Lung (tissue), 11 donors: ENCODE measurements at regions not wholly inside any gene's neighbourhood (a gene's known extent, or its start where the extent isn't known, plus 50 kb on each side); places are given as distances from the start of the nearest gene placed in this dataset.

Source experiments
- ATAC-seq: fragments of 200-7000 bp; cut with Tn5 transposase; one replicate; pipeline ENCODE4 v1.9.1; 2020; ENCODE audit warnings: moderate number of reproducible peaks; ENCODE audit not compliant: insufficient read depth, low FRiP score
- DNase-seq, 3 donors: peaks; one replicate each; pipeline ENCODE4 v3.0.0-alpha.2; 2013 to 2017
- H3K27ac ChIP-seq, 2 donors: one replicate each; pipeline ENCODE4 v1.5.1; 2013; ENCODE audit warnings: mild to moderate bottlenecking in 2 of 2, moderate library complexity in 2 of 2, control low read depth in 1 of 2, inconsistent platforms in 1 of 2, low read depth in 1 of 2, low read length in 1 of 2
- H3K27me3 ChIP-seq, 3 donors: one replicate each; pipeline ENCODE4 v1.5.1; 2013; ENCODE audit warnings: low read length in 2 of 3; ENCODE audit not compliant: control insufficient read depth in 3 of 3, insufficient read depth in 3 of 3
- H3K36me3 ChIP-seq, 4 donors: one replicate each; pipeline ENCODE4 v1.5.1; 2013; ENCODE audit warnings: low read length in 4 of 4, mild to moderate bottlenecking in 1 of 4, moderate library complexity in 1 of 4; ENCODE audit not compliant: control insufficient read depth in 4 of 4, insufficient read depth in 4 of 4
- H3K4me1 ChIP-seq, 5 donors: one replicate each; pipeline ENCODE4 v1.5.1; 2013; ENCODE audit warnings: low read length in 5 of 5, mild to moderate bottlenecking in 2 of 5, moderate library complexity in 1 of 5; ENCODE audit not compliant: control insufficient read depth in 5 of 5, insufficient read depth in 5 of 5
- H3K4me3 ChIP-seq: one replicate; pipeline ENCODE4 v1.5.1; 2013; ENCODE audit warnings: mild to moderate bottlenecking, control low read depth, moderate library complexity
- H3K9ac ChIP-seq, 2 donors: one replicate each; pipeline ENCODE4 v1.5.1; 2013; ENCODE audit warnings: low read length in 2 of 2, control low read depth in 1 of 2; ENCODE audit not compliant: insufficient read depth in 1 of 2
- H3K9me3 ChIP-seq, 4 donors: one replicate each; pipeline ENCODE4 v1.5.1; 2013; ENCODE audit warnings: low read length in 3 of 4, mild to moderate bottlenecking in 1 of 4, moderate library complexity in 1 of 4; ENCODE audit not compliant: control insufficient read depth in 4 of 4, insufficient read depth in 3 of 4
- WGBS, 2 donors: extraction: QIAGEN DNeasy Blood & Tissue Kit; methylation state at CpG; one replicate each; pipeline ENCODE4 v1.1.7; 2013; 5-methylcytosine and 5-hydroxymethylcytosine counted together
- TF ChIP-seq, protein P1 (sequence below): IDR thresholded peaks from 2 replicates; pipeline ENCODE4 v1.5.1; 2012; ENCODE audit warnings: mild to moderate bottlenecking; ENCODE audit errors: control extremely low read depth, extremely low read depth
- donor health status: control.
- donor health status: control.
- donor health status: Bipolar disorder and iron deficiency.
- donor health status: healthy.
- donor health status: DM: yes; HTN: yes; CAD: no.

DNA sequence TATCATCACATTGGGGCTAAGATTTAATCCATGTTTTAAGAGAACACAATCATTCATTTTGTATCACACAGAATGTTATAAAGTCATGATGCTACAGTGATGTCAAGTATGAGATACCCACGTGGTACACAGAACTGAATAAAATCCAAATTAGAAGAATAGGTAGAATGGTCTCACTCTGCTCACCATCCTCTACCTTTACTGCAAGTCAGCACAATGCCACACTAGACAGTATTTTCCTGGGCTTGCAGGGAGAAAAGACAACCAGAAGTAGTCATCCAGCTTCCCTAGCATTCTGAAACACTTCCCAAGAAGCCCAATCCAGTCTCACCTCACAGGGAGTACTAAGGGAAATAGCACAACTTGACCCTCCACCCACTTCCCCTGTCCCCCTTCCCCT lies 856.2 kb upstream of the NRXN1 start:
- TF ChIP-seq, protein P1, sequence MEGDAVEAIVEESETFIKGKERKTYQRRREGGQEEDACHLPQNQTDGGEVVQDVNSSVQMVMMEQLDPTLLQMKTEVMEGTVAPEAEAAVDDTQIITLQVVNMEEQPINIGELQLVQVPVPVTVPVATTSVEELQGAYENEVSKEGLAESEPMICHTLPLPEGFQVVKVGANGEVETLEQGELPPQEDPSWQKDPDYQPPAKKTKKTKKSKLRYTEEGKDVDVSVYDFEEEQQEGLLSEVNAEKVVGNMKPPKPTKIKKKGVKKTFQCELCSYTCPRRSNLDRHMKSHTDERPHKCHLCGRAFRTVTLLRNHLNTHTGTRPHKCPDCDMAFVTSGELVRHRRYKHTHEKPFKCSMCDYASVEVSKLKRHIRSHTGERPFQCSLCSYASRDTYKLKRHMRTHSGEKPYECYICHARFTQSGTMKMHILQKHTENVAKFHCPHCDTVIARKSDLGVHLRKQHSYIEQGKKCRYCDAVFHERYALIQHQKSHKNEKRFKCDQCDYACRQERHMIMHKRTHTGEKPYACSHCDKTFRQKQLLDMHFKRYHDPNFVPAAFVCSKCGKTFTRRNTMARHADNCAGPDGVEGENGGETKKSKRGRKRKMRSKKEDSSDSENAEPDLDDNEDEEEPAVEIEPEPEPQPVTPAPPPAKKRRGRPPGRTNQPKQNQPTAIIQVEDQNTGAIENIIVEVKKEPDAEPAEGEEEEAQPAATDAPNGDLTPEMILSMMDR: no peak
- Histone ChIP-seq H3K9ac (no peak overlapping the region), H3K9me3 (peaks cover 0 to 8% (median 2%) of the 10 kb centered on the region in 4 donors), H3K27me3 (no peaks in the 10 kb centered on the region), H3K4me3 (no peak overlapping the region), H3K27ac (no peak overlapping the region), H3K36me3 (no peaks in the 10 kb centered on the region), H3K4me1 (no peaks in the 10 kb centered on the region)
- no peak for ATAC-seq
- 63 to 81% methylated on average over 1 of the region's 1 CpG for WGBS, 2 donors
- no peak for DNase-seq

DNA sequence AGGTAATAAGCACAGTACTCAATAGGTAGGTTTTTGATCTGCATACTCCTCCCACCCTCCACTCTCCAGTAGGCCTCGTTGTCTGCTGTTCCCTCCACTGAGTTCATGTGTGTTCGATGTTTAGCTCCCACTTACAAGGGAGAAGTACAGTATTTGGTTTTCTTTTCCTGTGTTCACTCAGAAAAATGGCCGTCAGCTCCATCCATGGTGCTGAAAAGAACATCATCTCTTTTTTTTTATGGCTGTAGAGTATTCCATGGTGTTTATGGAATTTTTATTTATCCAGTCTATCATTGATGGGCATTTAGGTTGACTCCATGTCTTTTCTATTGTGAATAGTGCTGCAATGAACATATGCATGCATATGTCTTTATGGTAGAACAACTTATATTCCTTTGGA lies 849.7 kb upstream of the NRXN1 start:
- Histone ChIP-seq H3K27me3 (no peaks in the 10 kb centered on the region), H3K4me1 (no peaks in the 10 kb centered on the region), H3K9me3 (peaks cover 0 to 3% (median 2%) of the 10 kb centered on the region in 4 donors), H3K27ac (no peak overlapping the region), H3K36me3 (no peaks in the 10 kb centered on the region), H3K9ac (no peak overlapping the region), H3K4me3 (no peak overlapping the region)
- TF ChIP-seq, protein P1: no peak
- 84 to 92% methylated on average over 3 of the region's 3 CpGs for WGBS, 2 donors
- no peak for DNase-seq
- ATAC-seq: no peak

DNA sequence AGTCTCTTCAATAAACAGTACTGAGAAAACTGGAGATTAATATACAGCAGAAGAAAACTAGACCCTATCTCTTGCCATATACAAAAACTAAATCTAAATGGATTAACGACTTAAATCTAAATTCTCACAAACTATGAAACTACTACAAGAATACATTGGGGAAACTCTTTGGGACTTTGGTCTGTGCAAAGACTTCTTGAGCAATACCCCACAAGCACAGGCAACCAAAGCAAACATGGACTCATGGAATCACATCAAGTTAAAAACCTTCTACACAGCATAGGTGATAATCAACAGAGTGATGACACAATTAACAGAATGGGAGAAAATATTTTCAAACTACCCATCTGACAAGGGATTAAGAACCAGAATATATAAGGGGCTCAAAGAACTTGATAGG lies 848.2 kb upstream of the NRXN1 start:
- Histone ChIP-seq H3K36me3 (no peaks in the 10 kb centered on the region), H3K4me1 (no peaks in the 10 kb centered on the region), H3K4me3 (no peak overlapping the region), H3K27me3 (no peaks in the 10 kb centered on the region), H3K9ac (no peak overlapping the region), H3K27ac (no peak overlapping the region), H3K9me3 (peaks cover 0 to 9% (median 5%) of the 10 kb centered on the region in 4 donors)
- no peak for DNase-seq
- TF ChIP-seq, protein P1: no peak
- ATAC-seq: no peak
- WGBS, 2 donors: 85 to 92% methylated on average over 1 of the region's 1 CpG

DNA sequence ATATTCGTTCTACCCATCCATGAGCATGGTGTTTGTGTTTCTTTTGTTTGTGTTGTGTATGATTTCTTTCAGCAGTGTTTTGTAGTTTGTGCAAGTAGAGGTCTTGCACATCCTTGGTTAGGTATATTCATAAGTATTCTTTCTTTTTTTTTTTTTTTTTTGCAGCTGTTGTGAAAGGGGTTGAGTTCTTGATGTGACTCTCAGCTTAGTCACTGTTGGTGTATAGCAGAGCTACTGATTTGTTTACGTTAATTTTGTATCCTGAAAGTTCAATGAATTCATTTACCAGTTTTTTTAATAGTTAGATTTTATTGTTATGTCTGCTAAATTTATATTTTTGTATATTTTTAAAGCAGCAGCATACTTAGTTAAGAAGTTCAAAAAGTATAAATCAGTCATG lies 834.4 kb upstream of the NRXN1 start:
- Histone ChIP-seq H3K36me3 (no peaks in the 10 kb centered on the region), H3K4me3 (no peak overlapping the region), H3K27ac (no peak overlapping the region), H3K9ac (no peak overlapping the region), H3K4me1 (no peaks in the 10 kb centered on the region), H3K27me3 (no peaks in the 10 kb centered on the region), H3K9me3 (no peaks in the 10 kb centered on the region)
- TF ChIP-seq, protein P1: no peak
- no peak for DNase-seq
- ATAC-seq: no peak
- 83 to 84% methylated on average over 2 of the region's 2 CpGs for WGBS, 2 donors
